B cell (primary cell): ENCODE measurements at regions not wholly inside any gene's neighbourhood (a gene's known extent, or its start where the extent isn't known, plus 50 kb on each side); places are given as distances from the start of the nearest gene placed in this dataset.

Experiments used
- ATAC-seq: fragments of 200-7000 bp; cut with Tn5 transposase; one replicate; pipeline ENCODE4 v1.10.0; 2021; ENCODE audit warnings: low read depth, mild to moderate bottlenecking, moderate number of reproducible peaks, moderate library complexity
- CTCF ChIA-PET: fragments of 350-600 bp; sonication (Branson Sonifier 250); formaldehyde crosslinking; loops from one replicate; lab custom pipeline; 2021; ENCODE audit warnings: antibody characterized with exemption, inconsistent platforms; lab: Charles Lee
- POLR2A ChIA-PET: fragments of 350-600 bp; sonication (Branson Sonifier 250); formaldehyde crosslinking; loops from one replicate; lab custom pipeline; 2021; ENCODE audit warnings: antibody characterized with exemption; lab: Charles Lee
- DNase-seq: peaks from one replicate; pipeline ENCODE4 v3.0.0; 2013
- H2AFZ ChIP-seq: 2 replicates; pipeline ENCODE4 v1.6.1; 2012; ENCODE audit warnings: mild to moderate bottlenecking, low read depth, low read length; ENCODE audit not compliant: insufficient read depth, poor library complexity, severe bottlenecking
- H3K27ac ChIP-seq, 2 donors: 1 replicate in 1 of 2; 2 replicates in 1 of 2; pipeline ENCODE4 v1.5.1; 2012 to 2013; ENCODE audit warnings: low read length in 2 of 2, mild to moderate bottlenecking in 2 of 2, moderate library complexity in 1 of 2
- H3K27me3 ChIP-seq, 4 experiments: fragments of 200-600 bp in 1 of 4; sonication (generic) in 1 of 4; replicated peaks in 1 of 4; 1 replicate in 2 of 4; 2 replicates in 2 of 4; pipeline versions ENCODE4 v1.6.1 to v1.7.0; 2013 to 2016; ENCODE audit warnings: low read length in 3 of 4, mild to moderate bottlenecking in 2 of 4, mixed read lengths in 1 of 4, moderate library complexity in 1 of 4; ENCODE audit not compliant: insufficient read depth in 4 of 4, control insufficient read depth in 3 of 4; ENCODE audit errors: control extremely low read depth in 1 of 4
- H3K36me3 ChIP-seq, 2 experiments: replicated peaks in 1 of 2; 1 replicate in 1 of 2; 2 replicates in 1 of 2; pipeline versions ENCODE4 v1.6.1 to v1.7.1; 2013; ENCODE audit warnings: low read length in 1 of 2; ENCODE audit not compliant: insufficient read depth in 2 of 2, control insufficient read depth in 1 of 2; ENCODE audit errors: control extremely low read depth in 1 of 2, extremely low read depth in 1 of 2
- H3K4me1 ChIP-seq, 2 donors: fragments of 200-600 bp in 1 of 2; sonication (generic) in 1 of 2; 1 replicate in 1 of 2; 2 replicates in 1 of 2; pipeline versions ENCODE4 v1.5.1 to v1.6.1; 2013 to 2017; ENCODE audit warnings: low read length in 2 of 2; ENCODE audit not compliant: control insufficient read depth in 2 of 2, insufficient read depth in 2 of 2
- H3K4me2 ChIP-seq: replicated peaks from 2 replicates; pipeline ENCODE3; 2012; ENCODE audit warnings: mild to moderate bottlenecking, low read depth, low read length; ENCODE audit not compliant: poor library complexity, severe bottlenecking
- H3K4me3 ChIP-seq, 5 experiments: fragments of 200-600 bp in 1 of 5; sonication (generic) in 1 of 5; 1 replicate in 3 of 5; 2 replicates in 2 of 5; pipeline versions ENCODE4 v1.5.1 to v1.7.0; 2011 to 2016; ENCODE audit warnings: low read length in 4 of 5, mild to moderate bottlenecking in 4 of 5, low read depth in 2 of 5, control low read depth in 1 of 5, moderate library complexity in 1 of 5; ENCODE audit not compliant: insufficient read depth in 1 of 5; ENCODE audit errors: control extremely low read depth in 1 of 5, extremely low read depth in 1 of 5
- H3K79me2 ChIP-seq: fragments of 200-600 bp; sonication (generic); one replicate; pipeline ENCODE4 v1.6.0; 2016; ENCODE audit warnings: low read length; ENCODE audit not compliant: control insufficient read depth, insufficient read depth
- H3K9ac ChIP-seq: fragments of 200-600 bp; sonication (generic); 2 replicates; pipeline ENCODE4 v1.6.1; 2017; ENCODE audit warnings: mild to moderate bottlenecking, low read length, moderate library complexity
- H3K9me3 ChIP-seq, 3 donors: one replicate each; pipeline versions ENCODE4 v1.6.1 to v1.7.1; 2013; ENCODE audit warnings: low read length in 2 of 3; ENCODE audit not compliant: control insufficient read depth in 2 of 3, insufficient read depth in 1 of 3; ENCODE audit errors: control extremely low read depth in 1 of 3
- H4K20me1 ChIP-seq: 2 replicates; pipeline ENCODE4 v1.6.0; 2012; ENCODE audit warnings: mild to moderate bottlenecking, low read length; ENCODE audit not compliant: insufficient read depth, control insufficient read depth, poor library complexity, severe bottlenecking
- H3K27ac Mint-ChIP-seq: one replicate; pipeline ENCODE4 v1.8.0; 2021; ENCODE audit warnings: mixed read lengths
- H3K27me3 Mint-ChIP-seq: one replicate; pipeline ENCODE4 v1.8.0; 2021; ENCODE audit warnings: mixed read lengths
- H3K4me1 Mint-ChIP-seq: one replicate; pipeline ENCODE4 v1.8.0; 2021; ENCODE audit warnings: mixed read lengths
- H3K4me3 Mint-ChIP-seq: one replicate; pipeline ENCODE4 v1.8.0; 2021; ENCODE audit warnings: mixed read lengths
- H3K9me3 Mint-ChIP-seq: one replicate; pipeline ENCODE4 v1.8.0; 2022; ENCODE audit warnings: mixed read lengths; ENCODE audit not compliant: insufficient read depth
- CTCF ChIP-seq: fragments of 200-600 bp; IDR thresholded peaks from one replicate; pipeline ENCODE4 v1.8.0; 2022; ENCODE audit warnings: antibody characterized with exemption, mild to moderate bottlenecking
- EZH2 ChIP-seq: IDR thresholded peaks from 2 replicates; pipeline ENCODE4 v1.6.1; 2012; ENCODE audit warnings: borderline replicate concordance, low read depth, mild to moderate bottlenecking, moderate library complexity, low read length; ENCODE audit not compliant: insufficient read depth, poor library complexity, severe bottlenecking
- WGBS: methylation state at CpG from one replicate; pipeline ENCODE4 v1.1.5; 2013; ENCODE audit warnings: missing lambda C conversion rate; ENCODE audit not compliant: insufficient coverage; 5-methylcytosine and 5-hydroxymethylcytosine counted together
- intact Hi-C: fragments of 100-400 bp; cut with micrococcal nuclease; formaldehyde crosslinking; loops from one replicate; pipeline ENCODE4 v1.10.0; 2022

GRCh38 chr15:38817427-38818156 is 253.0 kb upstream of the RASGRP1 start:
- Histone ChIP-seq H3K36me3 (no peaks in the 10 kb centered on the region), H3K4me1 (peaks cover 0 to 4% of the 10 kb centered on the region in 2 donors), H3K4me3 (no peak overlapping the region), H3K9ac (no peak overlapping the region), H3K27me3 (peaks cover 0 to 2% (median 0%) of the 10 kb centered on the region in 4 experiments), H3K4me2 (peak overlapping the region; percentile 28), H3K79me2 (no peaks in the 10 kb centered on the region), H3K27ac (no peak overlapping the region), H2AFZ (no peak overlapping the region), H3K9me3 (no peaks in the 10 kb centered on the region), H4K20me1 (no peaks in the 10 kb centered on the region)
- ATAC-seq (peak; percentile 57), DNase-seq (peak; percentile 57)
- CTCF ChIA-PET: no interaction called here
- TF ChIP-seq EZH2 (no peak), CTCF (peak; percentile 87)
- Mint-ChIP-seq H3K9me3 (no peaks in the 10 kb centered on the region), H3K4me3 (no peak overlapping the region), H3K27me3 (peaks cover 24% of the 10 kb centered on the region), H3K4me1 (no peaks in the 10 kb centered on the region), H3K27ac (no peak overlapping the region)
- 24% methylated on average over 10 of the region's 12 CpGs for WGBS
- intact Hi-C loops: loop anchor here (5.0 kb wide), 1 partner anchor 940 kb away; no protein-coding TSS in a partner anchor
- POLR2A ChIA-PET: no interaction called here

GRCh38 chr15:38818157-38818790 is 253.7 kb upstream of the RASGRP1 start:
- no peaks in the 10 kb centered on the region for H3K36me3 ChIP-seq
- H4K20me1 ChIP-seq: no peaks in the 10 kb centered on the region
- H2AFZ ChIP-seq: no peak overlapping the region
- peaks cover 0 to 2% (median 0%) of the 10 kb centered on the region in 4 experiments for H3K27me3 ChIP-seq
- H3K9ac ChIP-seq: no peak overlapping the region
- intact Hi-C loops: loop anchor here (5.0 kb wide), 1 partner anchor 939 kb away; no protein-coding TSS in a partner anchor
- WGBS: 95% methylated on average over 8 of the region's 9 CpGs
- no peak for TF ChIP-seq CTCF
- TF ChIP-seq EZH2: no peak
- H3K4me3 ChIP-seq: no peak overlapping the region
- no peak for ATAC-seq
- Mint-ChIP-seq H3K4me1 (no peaks in the 10 kb centered on the region), H3K4me3 (no peak overlapping the region), H3K9me3 (no peaks in the 10 kb centered on the region), H3K27ac (no peak overlapping the region), H3K27me3 (peaks cover 23% of the 10 kb centered on the region)
- peaks cover 0 to 4% of the 10 kb centered on the region in 2 donors for H3K4me1 ChIP-seq
- POLR2A ChIA-PET: no interaction called here
- DNase-seq: no peak
- peak overlapping the region; percentile 28 for H3K4me2 ChIP-seq
- no peaks in the 10 kb centered on the region for H3K79me2 ChIP-seq
- CTCF ChIA-PET: no interaction called here
- no peaks in the 10 kb centered on the region for H3K9me3 ChIP-seq
- H3K27ac ChIP-seq: no peak overlapping the region
